ENCODE measurements at regions not wholly inside any gene's neighbourhood (a gene's known extent, or its start where the extent isn't known, plus 50 kb on each side); places are given as distances from the start of the nearest gene placed in this dataset.

DNA sequence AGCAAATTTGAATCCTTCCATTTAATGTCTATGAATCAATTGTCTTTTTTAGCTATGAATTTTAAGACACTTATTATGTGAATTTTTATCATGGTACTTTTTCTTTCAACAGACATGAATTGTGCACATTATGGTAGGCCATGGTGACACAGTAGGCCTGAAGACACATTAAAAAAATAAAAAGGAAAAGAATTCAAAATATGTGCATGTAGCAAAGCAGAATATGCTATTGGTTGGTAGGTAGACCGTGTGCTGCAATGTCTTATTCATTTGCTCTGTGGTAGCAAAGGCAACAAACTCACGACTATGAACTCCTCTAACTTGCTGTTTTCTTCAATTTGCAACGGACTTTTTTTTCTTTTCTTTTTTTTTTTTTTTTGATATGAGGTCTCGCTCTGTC is 50.0 kb upstream of the EPHA3 start:
- intact Hi-C loops (cut with DNase I; ENCODE audit: low total_unique reads): no loop called here
- no peaks in the 10 kb centered on the region for H3K4me1 ChIP-seq
- no peaks in the 10 kb centered on the region for H3K36me3 ChIP-seq
- no peaks in the 10 kb centered on the region for H3K9me3 ChIP-seq
- TF ChIP-seq POLR2AphosphoS5 (IDR thresholded peaks at IDR 0.05) (no peak), POLR2A (IDR thresholded peaks at IDR 0.05) (no peak)
- TF ChIP-seq, protein P1, sequence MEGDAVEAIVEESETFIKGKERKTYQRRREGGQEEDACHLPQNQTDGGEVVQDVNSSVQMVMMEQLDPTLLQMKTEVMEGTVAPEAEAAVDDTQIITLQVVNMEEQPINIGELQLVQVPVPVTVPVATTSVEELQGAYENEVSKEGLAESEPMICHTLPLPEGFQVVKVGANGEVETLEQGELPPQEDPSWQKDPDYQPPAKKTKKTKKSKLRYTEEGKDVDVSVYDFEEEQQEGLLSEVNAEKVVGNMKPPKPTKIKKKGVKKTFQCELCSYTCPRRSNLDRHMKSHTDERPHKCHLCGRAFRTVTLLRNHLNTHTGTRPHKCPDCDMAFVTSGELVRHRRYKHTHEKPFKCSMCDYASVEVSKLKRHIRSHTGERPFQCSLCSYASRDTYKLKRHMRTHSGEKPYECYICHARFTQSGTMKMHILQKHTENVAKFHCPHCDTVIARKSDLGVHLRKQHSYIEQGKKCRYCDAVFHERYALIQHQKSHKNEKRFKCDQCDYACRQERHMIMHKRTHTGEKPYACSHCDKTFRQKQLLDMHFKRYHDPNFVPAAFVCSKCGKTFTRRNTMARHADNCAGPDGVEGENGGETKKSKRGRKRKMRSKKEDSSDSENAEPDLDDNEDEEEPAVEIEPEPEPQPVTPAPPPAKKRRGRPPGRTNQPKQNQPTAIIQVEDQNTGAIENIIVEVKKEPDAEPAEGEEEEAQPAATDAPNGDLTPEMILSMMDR (IDR thresholded peaks at IDR 0.05): no peak
- no peak overlapping the region for H3K4me3 ChIP-seq
- no peaks in the 10 kb centered on the region for H3K27me3 ChIP-seq
- no peak for DNase-seq (ENCODE audit: low spot score in 2 of 2)
- no peak overlapping the region for H3K27ac ChIP-seq

Measured in breast epithelium (tissue), 4 donors.